ENCODE measurements at regions not wholly inside any gene's neighbourhood (a gene's known extent, or its start where the extent isn't known, plus 50 kb on each side); places are given as distances from the start of the nearest gene placed in this dataset.
"Not testable (repeated sequence)": the region's sequence is repeated elsewhere in the genome, so short reads cannot be mapped to it uniquely, and the experiment has no call there.

DNA sequence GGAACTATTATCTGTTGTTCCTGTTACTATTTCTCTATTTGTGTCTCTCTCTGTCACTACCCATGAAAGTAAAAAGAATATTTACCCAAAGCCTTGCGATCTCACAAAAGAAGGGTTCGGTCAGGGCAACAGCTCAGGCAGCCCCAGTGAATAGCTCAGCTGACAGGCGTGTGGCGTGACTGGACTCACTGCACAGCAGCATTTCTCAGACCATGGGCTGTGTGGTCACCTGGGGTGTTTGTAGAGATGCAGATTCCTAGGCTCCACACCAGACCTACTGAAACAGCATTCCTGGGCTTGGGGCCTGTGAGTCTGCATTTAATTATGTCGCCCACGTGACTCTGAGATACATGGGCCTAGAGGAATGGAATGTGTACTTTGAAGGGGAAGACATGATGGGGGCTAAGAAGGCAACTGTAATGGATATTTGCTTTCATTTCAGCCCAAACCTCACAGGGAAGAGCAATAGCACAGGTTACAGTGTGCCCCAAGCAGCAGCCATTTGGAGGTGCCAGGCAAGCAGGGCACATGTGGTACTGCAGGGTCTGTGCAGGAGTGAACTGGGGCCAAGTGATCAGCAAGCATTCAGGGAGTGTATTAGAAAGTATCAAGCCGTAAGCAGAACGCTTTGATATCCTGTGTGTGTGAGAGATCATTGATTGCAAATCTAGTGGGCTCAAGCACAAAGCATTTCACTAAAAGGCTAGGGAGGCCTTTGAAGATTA is 90.4 kb upstream of the RBMS1 start:
- no peak for DNase-seq (ENCODE audit: low read depth in 2 of 2)

- no peak for DNase-seq (ENCODE audit: low read depth in 2 of 2)
These were observed 91.4 kb upstream of the RBMS1 start for GRCh38 chr2:160584972-160585494.

DNA sequence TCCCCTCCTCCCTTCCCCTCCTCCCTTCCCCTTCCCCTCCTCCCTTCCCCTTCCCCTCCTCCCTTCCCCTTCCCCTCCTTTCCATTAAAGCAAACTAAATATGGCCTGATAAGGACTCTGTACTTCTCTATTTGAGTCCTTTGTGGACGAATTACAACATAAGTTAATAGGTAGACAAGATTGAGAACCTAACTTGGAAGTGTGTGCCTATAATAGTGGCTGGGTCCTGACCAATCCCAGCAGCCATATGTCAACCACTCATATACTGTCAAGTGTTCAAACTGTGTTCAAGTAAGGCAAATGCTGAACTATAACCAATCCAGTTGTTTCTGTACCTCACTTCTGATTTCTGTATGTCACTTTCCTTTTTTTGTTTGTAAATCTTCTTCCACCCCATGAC is 97.1 kb upstream of the RBMS1 start:
- DNase-seq (ENCODE audit: low read depth in 2 of 2) = no peak

- no peak for DNase-seq (ENCODE audit: low read depth in 2 of 2)
These were observed 98.8 kb upstream of the RBMS1 start for GRCh38 chr2:160592401-160592800.

- no peak for DNase-seq (ENCODE audit: low read depth in 2 of 2)
These were observed 99.4 kb upstream of the RBMS1 start for GRCh38 chr2:160592993-160593392.

DNA sequence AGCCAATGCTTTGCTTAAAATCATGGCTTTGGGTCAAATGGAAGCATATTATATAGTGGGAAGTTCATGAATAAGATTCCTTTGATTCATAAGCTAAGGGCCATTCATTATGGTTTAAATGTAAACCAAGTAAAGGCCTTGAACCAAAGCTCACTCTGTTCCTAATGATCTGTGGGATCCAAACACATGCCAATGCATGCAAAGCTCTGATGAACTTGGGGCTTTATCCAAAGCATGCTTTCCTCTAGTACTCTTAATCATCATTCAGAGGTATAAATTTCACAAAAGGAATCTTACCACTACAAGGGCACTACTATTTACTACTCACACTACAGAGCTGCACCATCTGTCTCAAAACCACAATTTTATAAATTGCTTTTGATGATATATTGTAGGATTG is 102.8 kb upstream of the RBMS1 start:
- no peak for DNase-seq (ENCODE audit: low read depth in 2 of 2)

GRCh38 chr2:160600437-160600836 is 106.8 kb upstream of the RBMS1 start:
- DNase-seq (ENCODE audit: low read depth in 2 of 2) = not testable (repeated sequence)

- DNase-seq (ENCODE audit: low read depth in 2 of 2) = no peak
These were observed 108.5 kb upstream of the RBMS1 start for GRCh38 chr2:160602073-160602472.

GRCh38 chr2:160603771-160604510 is 110.3 kb upstream of the RBMS1 start:
- DNase-seq (ENCODE audit: low read depth in 2 of 2) = no peak

DNA sequence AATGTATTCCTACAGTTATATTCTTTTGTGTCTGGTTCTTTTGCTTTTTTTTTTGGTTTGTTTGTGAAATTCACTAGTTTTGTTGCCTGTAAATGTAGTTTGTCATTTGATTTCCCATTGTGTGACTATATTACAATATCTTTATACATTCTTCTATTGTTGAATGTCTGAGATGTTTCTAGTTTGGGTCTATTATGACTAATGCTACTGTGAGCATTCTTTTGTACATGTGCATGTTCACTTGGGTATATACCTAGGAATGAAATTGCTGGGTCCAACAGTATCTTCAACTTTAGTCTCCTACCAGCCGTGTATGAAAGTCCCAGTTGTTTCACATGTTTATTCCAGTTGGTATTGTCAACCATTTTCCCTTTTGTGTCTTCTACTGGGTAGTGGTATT is 112.7 kb upstream of the RBMS1 start:
- DNase-seq (ENCODE audit: low read depth in 2 of 2) = no peak

GRCh38 chr2:160608599-160608998 is 115.0 kb upstream of the RBMS1 start:
- DNase-seq (ENCODE audit: low read depth in 2 of 2) = no peak

GRCh38 chr2:160609346-160609745 is 115.7 kb upstream of the RBMS1 start:
- DNase-seq (ENCODE audit: low read depth in 2 of 2) = no peak

DNA sequence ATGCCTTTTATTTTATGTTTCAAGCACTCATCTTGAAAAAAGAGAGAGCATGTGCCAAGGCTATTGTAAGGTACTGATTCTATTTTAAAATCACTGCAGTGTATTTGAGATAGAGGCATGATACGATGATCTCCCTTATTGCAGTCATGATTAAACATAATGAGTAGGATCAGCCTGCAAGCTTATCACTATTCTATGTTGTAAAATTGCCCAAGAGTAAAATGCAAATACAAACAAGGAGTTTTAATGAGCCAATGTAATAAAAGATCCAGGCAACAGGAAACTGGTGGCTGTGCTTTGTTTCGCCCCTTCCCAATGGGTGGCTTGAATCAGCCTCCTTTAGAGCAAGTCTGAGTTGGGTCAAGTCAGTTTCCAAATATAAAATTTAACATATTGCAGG is 116.4 kb upstream of the RBMS1 start:
- no peak for DNase-seq (ENCODE audit: low read depth in 2 of 2)

DNA sequence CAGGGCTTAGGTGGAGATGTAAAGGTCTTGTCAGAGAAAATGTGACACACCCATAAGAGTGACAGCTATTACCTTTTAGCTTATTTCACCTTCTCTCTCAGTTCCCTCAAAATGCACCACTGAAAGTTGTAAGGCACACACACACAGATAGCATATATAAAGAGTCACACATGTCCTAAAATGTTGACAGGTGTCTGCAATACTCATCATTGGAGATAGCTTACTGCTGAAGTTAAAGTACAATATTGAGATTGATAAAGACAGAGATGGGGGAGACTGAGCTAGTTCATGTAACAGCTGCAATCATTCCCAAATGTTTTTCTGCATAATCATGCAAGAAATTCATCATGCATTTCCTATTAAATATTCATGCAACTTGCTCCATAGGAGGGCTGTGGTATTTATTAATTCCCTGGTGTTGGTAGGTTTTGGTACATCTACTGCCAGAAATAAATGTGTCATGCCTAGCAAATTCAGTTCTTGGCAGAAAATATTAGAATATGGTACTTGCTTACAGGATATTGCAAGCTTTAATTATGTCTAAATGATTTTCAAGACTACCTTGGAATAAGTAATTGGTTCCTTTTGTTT is 118.8 kb upstream of the RBMS1 start:
- no peak for DNase-seq (ENCODE audit: low read depth in 2 of 2)

GRCh38 chr2:160613466-160614153 is 120.0 kb upstream of the RBMS1 start:
- no peak for DNase-seq (ENCODE audit: low read depth in 2 of 2)

GRCh38 chr2:160614391-160614790 is 120.8 kb upstream of the RBMS1 start:
- DNase-seq (ENCODE audit: low read depth in 2 of 2) = no peak

DNA sequence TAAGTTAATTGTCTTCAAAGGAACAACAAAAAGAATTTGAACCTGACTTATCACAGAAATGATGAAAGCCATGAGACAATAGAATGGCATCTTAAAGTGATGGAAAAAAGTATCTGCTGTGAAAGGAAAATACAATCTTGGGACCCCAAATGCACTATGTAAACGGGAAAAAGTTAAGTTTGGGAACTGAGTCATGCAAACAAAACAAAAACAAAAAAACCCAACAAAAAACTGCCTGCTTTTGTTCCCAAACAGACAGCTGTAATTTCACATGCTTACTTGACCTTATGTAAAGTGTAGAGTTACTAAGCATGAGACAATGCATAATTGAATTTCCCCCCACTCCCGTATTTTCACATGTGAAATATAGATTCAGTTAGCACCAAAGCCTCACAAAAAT is 122.1 kb upstream of the RBMS1 start:
- DNase-seq (ENCODE audit: low read depth in 2 of 2) = no peak

DNA sequence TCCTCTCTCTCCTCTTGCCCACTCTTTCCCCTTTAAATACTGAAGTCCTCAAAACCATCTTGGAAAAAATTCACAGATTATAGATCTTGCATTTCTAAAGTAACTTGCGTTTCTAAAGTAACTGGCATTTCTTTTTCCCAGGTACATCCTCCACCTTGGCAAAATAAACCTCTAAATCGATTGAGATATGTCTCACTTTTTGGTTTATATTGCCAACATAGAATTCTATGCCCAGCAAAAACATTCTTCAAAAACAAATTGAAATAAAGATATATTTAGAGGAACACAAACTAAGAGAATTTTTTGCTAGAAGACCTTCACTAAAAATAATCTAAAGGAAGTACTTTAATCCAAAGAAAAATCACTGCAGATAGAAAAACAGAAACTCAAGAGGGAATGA is 122.5 kb upstream of the RBMS1 start:
- DNase-seq (ENCODE audit: low read depth in 2 of 2) = no peak

- no peak for DNase-seq (ENCODE audit: low read depth in 2 of 2)
These were observed 128.1 kb upstream of the RBMS1 start for GRCh38 chr2:160621748-160622147.

DNA sequence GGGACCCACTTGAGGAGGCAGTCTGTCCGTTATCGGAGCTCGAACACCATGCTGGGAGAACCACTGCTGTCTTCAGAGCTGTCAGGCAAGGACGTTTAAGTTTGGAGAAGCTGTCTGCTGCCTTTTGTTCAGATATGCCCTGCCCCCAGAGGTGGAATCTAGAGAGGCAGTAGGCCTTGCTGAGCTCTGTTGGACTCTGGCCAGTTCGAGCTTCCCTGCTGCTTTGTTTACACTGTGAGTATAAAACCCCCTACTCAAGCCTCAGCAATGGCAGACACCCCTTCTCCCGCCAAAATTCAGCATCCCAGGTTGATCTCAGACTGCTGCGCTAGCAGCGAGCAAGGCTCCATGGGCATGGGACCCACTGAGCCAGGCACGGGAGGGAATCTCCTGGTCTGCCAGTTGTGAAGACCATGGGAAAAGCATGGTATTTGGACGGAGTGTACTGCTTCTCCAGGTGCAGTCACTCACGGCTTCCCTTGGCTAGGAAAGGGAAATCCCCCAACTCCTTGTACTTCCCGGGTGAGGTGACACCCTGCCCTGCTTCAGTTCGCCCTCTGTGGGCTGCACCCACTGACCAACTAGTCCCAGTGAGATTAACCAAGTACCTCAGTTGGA is 134.5 kb upstream of the RBMS1 start:
- not testable (repeated sequence) for DNase-seq (ENCODE audit: low read depth in 2 of 2)

GRCh38 chr2:160628811-160629210 is 135.2 kb upstream of the RBMS1 start:
- DNase-seq (ENCODE audit: low read depth in 2 of 2) = no peak

Data from stimulated activated CD8-positive, alpha-beta memory T cell treated with anti-CD3 and anti-CD28 coated beads, Interleukin-2, amount 100 ng/mL, for 48 hours (primary cell).